HG02840 (cell line): ENCODE measurements at regions not wholly inside any gene's neighbourhood (a gene's known extent, or its start where the extent isn't known, plus 50 kb on each side); places are given as distances from the start of the nearest gene placed in this dataset.

Experiments used
- ATAC-seq: cut with Tn5 transposase; IDR thresholded peaks from one replicate; pipeline ENCODE4 v1.9.1; 2021; ENCODE audit warnings: mild to moderate bottlenecking, moderate library complexity, moderate number of reproducible peaks; ENCODE audit not compliant: unreplicated experiment, low FRiP score

- no peak for ATAC-seq
Observed at GRCh38 chr7:124364283-124364682, 331.4 kb upstream of the TMEM229A start.

GRCh38 chr7:124354201-124354600 lies 321.3 kb upstream of the TMEM229A start:
- no peak for ATAC-seq

GRCh38 chr7:124351950-124352349 lies 319.1 kb upstream of the TMEM229A start:
- no peak for ATAC-seq

GRCh38 chr7:124349443-124349842 lies 316.6 kb upstream of the TMEM229A start:
- ATAC-seq = no peak

GRCh38 chr7:124338861-124339260 lies 306.0 kb upstream of the TMEM229A start:
- ATAC-seq = no peak

GRCh38 chr7:124330731-124331407 lies 298.0 kb upstream of the TMEM229A start:
- ATAC-seq = no peak

- no peak for ATAC-seq
Observed at GRCh38 chr7:124328774-124329173, 295.9 kb upstream of the TMEM229A start.

- ATAC-seq = no peak
Observed at GRCh38 chr7:124324262-124324661, 291.4 kb upstream of the TMEM229A start.

- ATAC-seq = no peak
Observed at GRCh38 chr7:124323597-124323996, 290.7 kb upstream of the TMEM229A start.

- no peak for ATAC-seq
Observed at GRCh38 chr7:124322561-124322960, 289.7 kb upstream of the TMEM229A start.

GRCh38 chr7:124318721-124319450 lies 286.0 kb upstream of the TMEM229A start:
- ATAC-seq = no peak

GRCh38 chr7:124310934-124311390 lies 278.1 kb upstream of the TMEM229A start:
- ATAC-seq = no peak

- ATAC-seq = no peak
Observed at GRCh38 chr7:124308384-124308783, 275.5 kb upstream of the TMEM229A start.

- no peak for ATAC-seq
Observed at GRCh38 chr7:124295289-124295688, 262.4 kb upstream of the TMEM229A start.

GRCh38 chr7:124284937-124285336 lies 252.1 kb upstream of the TMEM229A start:
- ATAC-seq = no peak

- peak; percentile 94 for ATAC-seq
Observed at GRCh38 chr7:124276005-124276622, 243.2 kb upstream of the TMEM229A start.

GRCh38 chr7:124275411-124275810 lies 242.5 kb upstream of the TMEM229A start:
- no peak for ATAC-seq

GRCh38 chr7:124269774-124270173 lies 236.9 kb upstream of the TMEM229A start:
- no peak for ATAC-seq

GRCh38 chr7:124267154-124267553 lies 234.3 kb upstream of the TMEM229A start:
- no peak for ATAC-seq

- peak; percentile 88 for ATAC-seq
Observed at GRCh38 chr7:124263232-124263827, 230.5 kb upstream of the TMEM229A start.

- no peak for ATAC-seq
Observed at GRCh38 chr7:124261710-124262109, 228.8 kb upstream of the TMEM229A start.
